PC-3 (cell line): ENCODE measurements at regions not wholly inside any gene's neighbourhood (a gene's known extent, or its start where the extent isn't known, plus 50 kb on each side); places are given as distances from the start of the nearest gene placed in this dataset.

ENCODE experiments used
- ATAC-seq: fragments of 200-7000 bp; cut with Tn5 transposase; 2 replicates; pipeline ENCODE4 v1.9.1; 2020; ENCODE audit warnings: mild to moderate bottlenecking, moderate library complexity
- BruUV-seq: library from RNA; stranded (reverse); fragments of 400-500 nt; replicated peaks from 2 replicates; lab custom pipeline; 2021; lab: Mats Ljungman, UMichigan
- CTCF ChIA-PET: fragments of 300-600 bp; sonication (Branson Sonifier 250); formaldehyde crosslinking; loops from one replicate; lab custom pipeline; 2022; ENCODE audit warnings: antibody characterized with exemption; lab: Charles Lee
- POLR2A ChIA-PET: fragments of 300-600 bp; sonication (Branson Sonifier 250); formaldehyde crosslinking; loops from one replicate; lab custom pipeline; 2022; ENCODE audit warnings: antibody characterized with exemption; ENCODE audit not compliant: unreplicated experiment; lab: Charles Lee
- DNase-seq: peaks from one replicate; pipeline ENCODE4 v3.0.0-alpha.2; 2015
- H2AFZ ChIP-seq: fragments of 300-600 bp; sonication (generic); 2 replicates; pipeline ENCODE4 v1.6.0; 2016; ENCODE audit warnings: antibody characterized with exemption, low read length
- H3F3A ChIP-seq: fragments of 300-600 bp; sonication (generic); one replicate; pipeline ENCODE4 v1.6.0; 2017; ENCODE audit warnings: antibody characterized with exemption, low read length, control low read depth, mild to moderate bottlenecking; ENCODE audit not compliant: unreplicated experiment
- H3K27ac ChIP-seq: fragments of 300-600 bp; sonication (generic); 2 replicates; pipeline ENCODE4 v1.5.1; 2016; ENCODE audit warnings: mild to moderate bottlenecking, low read length
- H3K27me3 ChIP-seq: fragments of 300-600 bp; sonication (generic); 2 replicates; pipeline ENCODE4 v1.6.1; 2016; ENCODE audit warnings: low read length, mixed read lengths
- H3K36me3 ChIP-seq: fragments of 300-600 bp; sonication (generic); 2 replicates; pipeline ENCODE4 v1.6.1; 2016; ENCODE audit warnings: low read depth, mixed run types, low read length, mixed read lengths
- H3K4me1 ChIP-seq: fragments of 300-600 bp; sonication (generic); 2 replicates; pipeline ENCODE4 v1.5.1; 2016; ENCODE audit warnings: low read length; ENCODE audit not compliant: insufficient read depth
- H3K4me2 ChIP-seq: fragments of 300-600 bp; sonication (generic); 2 replicates; pipeline ENCODE4 v1.6.0; 2016; ENCODE audit warnings: low read length
- H3K4me3 ChIP-seq: fragments of 300-600 bp; sonication (generic); 2 replicates; pipeline ENCODE4 v1.5.1; 2016; ENCODE audit warnings: mild to moderate bottlenecking, low read length, mixed read lengths
- H3K79me2 ChIP-seq: fragments of 300-600 bp; sonication (generic); 2 replicates; pipeline ENCODE4 v1.6.1; 2017; ENCODE audit warnings: low read length, mixed read lengths
- H3K9ac ChIP-seq: fragments of 300-600 bp; sonication (generic); 2 replicates; pipeline ENCODE4 v1.6.0; 2016; ENCODE audit warnings: mild to moderate bottlenecking, low read length
- H3K9me2 ChIP-seq: fragments of 300-600 bp; sonication (generic); replicated peaks from 2 replicates; pipeline ENCODE4 v1.6.1; 2016; ENCODE audit warnings: mixed run types, low read length, mixed read lengths
- H3K9me3 ChIP-seq: fragments of 300-600 bp; sonication (generic); 2 replicates; pipeline ENCODE4 v1.6.1; 2016; ENCODE audit warnings: low read length, mixed read lengths
- H4K20me1 ChIP-seq: fragments of 300-600 bp; sonication (generic); 2 replicates; pipeline ENCODE4 v1.6.1; 2016; ENCODE audit warnings: low read length, mixed read lengths
- CTCF ChIP-seq: fragments of 300-600 bp; sonication (generic); conservative IDR thresholded peaks from 2 replicates; pipeline ENCODE4 v1.5.1; 2017; ENCODE audit warnings: antibody characterized with exemption, low read depth, mild to moderate bottlenecking, low read length
- EZH2 ChIP-seq: fragments of 300-600 bp; sonication (generic); IDR thresholded peaks from one replicate; pipeline ENCODE4 v1.6.1; 2017; ENCODE audit warnings: antibody characterized with exemption, mild to moderate bottlenecking, low read length; ENCODE audit not compliant: unreplicated experiment
- EZH2phosphoT487 ChIP-seq: fragments of 300-600 bp; sonication (generic); IDR thresholded peaks from 2 replicates; pipeline ENCODE4 v1.6.1; 2018; ENCODE audit warnings: mild to moderate bottlenecking, antibody characterized with exemption, low read length, borderline replicate concordance
- intact Hi-C: fragments of 100-400 bp; cut with micrococcal nuclease; formaldehyde crosslinking; loops from 2 replicates; pipeline ENCODE4 v1.9.0; 2023

- no peaks in the 10 kb centered on the region for H3K36me3 ChIP-seq
- H3K9me3 ChIP-seq = no peaks in the 10 kb centered on the region
- ATAC-seq (no peak), DNase-seq (no peak)
- no peaks in the 10 kb centered on the region for H3K4me1 ChIP-seq
- H3K27ac ChIP-seq = no peak overlapping the region
- BruUV-seq = no TSS peak
- no peak for TF ChIP-seq EZH2phosphoT487
- TF ChIP-seq EZH2 = no peak
- H3F3A ChIP-seq = no peaks in the 10 kb centered on the region
- H3K79me2 ChIP-seq = no peaks in the 10 kb centered on the region
- intact Hi-C loops = no loop called here
- no peak overlapping the region for H3K4me3 ChIP-seq
- ChIA-PET CTCF (no interaction called here), POLR2A (no interaction called here)
- H2AFZ ChIP-seq = no peak overlapping the region
- no peaks in the 10 kb centered on the region for H3K27me3 ChIP-seq
- H4K20me1 ChIP-seq = no peaks in the 10 kb centered on the region
- no peak overlapping the region for H3K9ac ChIP-seq
- H3K9me2 ChIP-seq = no peaks in the 10 kb centered on the region
- no peak overlapping the region for H3K4me2 ChIP-seq
Observed at GRCh38 chr9:118515947-118516346, 811.7 kb downstream of the TLR4 start.

- no peak overlapping the region for H3K9ac ChIP-seq
- no peak for ATAC-seq
- ChIA-PET POLR2A (no interaction called here), CTCF (no interaction called here)
- no peaks in the 10 kb centered on the region for H3K79me2 ChIP-seq
- no peaks in the 10 kb centered on the region for H4K20me1 ChIP-seq
- H3K27ac ChIP-seq = no peak overlapping the region
- no peaks in the 10 kb centered on the region for H3F3A ChIP-seq
- H3K4me3 ChIP-seq = no peak overlapping the region
- intact Hi-C loops = no loop called here
- H3K4me2 ChIP-seq = no peak overlapping the region
- 0 out of 2 replicates have a peak, but pooled peaks cover 10% of the 10 kb centered on the region for H3K9me3 ChIP-seq
- H3K27me3 ChIP-seq = no peaks in the 10 kb centered on the region
- DNase-seq = no peak
- no peaks in the 10 kb centered on the region for H3K36me3 ChIP-seq
- no peak overlapping the region for H2AFZ ChIP-seq
- H3K9me2 ChIP-seq = no peaks in the 10 kb centered on the region
- BruUV-seq = no TSS peak
- no peaks in the 10 kb centered on the region for H3K4me1 ChIP-seq
- TF ChIP-seq CTCF = no peak
- TF ChIP-seq EZH2phosphoT487 = no peak
- no peak for TF ChIP-seq EZH2
Observed at GRCh38 chr9:118521261-118521660, 817.1 kb downstream of the TLR4 start.

- Histone ChIP-seq H3K4me1 (no peaks in the 10 kb centered on the region), H3K27ac (no peak overlapping the region), H3K79me2 (no peaks in the 10 kb centered on the region), H3F3A (no peaks in the 10 kb centered on the region), H3K9ac (no peak overlapping the region), H3K36me3 (no peaks in the 10 kb centered on the region), H3K27me3 (no peaks in the 10 kb centered on the region), H3K9me3 (0 out of 2 replicates have a peak, but pooled peaks cover 10% of the 10 kb centered on the region), H4K20me1 (no peaks in the 10 kb centered on the region), H3K9me2 (no peaks in the 10 kb centered on the region), H3K4me3 (no peak overlapping the region), H2AFZ (no peak overlapping the region), H3K4me2 (no peak overlapping the region)
- POLR2A ChIA-PET = no interaction called here
- no peak for TF ChIP-seq EZH2
- TF ChIP-seq EZH2phosphoT487 = no peak
- TF ChIP-seq CTCF = no peak
- ATAC-seq (no peak), DNase-seq (no peak)
- CTCF ChIA-PET = no interaction called here
- no TSS peak for BruUV-seq
- intact Hi-C loops = no loop called here
Observed at GRCh38 chr9:118522093-118523028, 818.2 kb downstream of the TLR4 start.
